ENCODE measurements at regions not wholly inside any gene's neighbourhood (a gene's known extent, or its start where the extent isn't known, plus 50 kb on each side); places are given as distances from the start of the nearest gene placed in this dataset.

- TF ChIP-seq EZH2 (IDR thresholded peaks at IDR 0.05; ENCODE audit: borderline replicate concordance, low read length) (no peak), CTCF (conservative IDR thresholded peaks at IDR 0.05 in 1 of 2, IDR thresholded peaks at IDR 0.05 in 1 of 2; ENCODE audit: extremely low read depth in 1 of 2, insufficient read depth in 1 of 2, low read depth in 1 of 2, low read length in 2 of 2) (no peak)
These were observed 652.3 kb downstream of the EPHA7 start for GRCh38 chr6:92767101-92767500.

Measured in mammary epithelial cell (primary cell).